ENCODE measurements at regions not wholly inside any gene's neighbourhood (a gene's known extent, or its start where the extent isn't known, plus 50 kb on each side); places are given as distances from the start of the nearest gene placed in this dataset.
"Not testable (repeated sequence)": the region's sequence is repeated elsewhere in the genome, so short reads cannot be mapped to it uniquely, and the experiment has no call there.

- peaks cover 5 to 93% (median 83%) of the 10 kb centered on the region in 8 donors for H3K9me3 ChIP-seq
- H3K27ac ChIP-seq; H3K36me3 ChIP-seq; H3K4me1 ChIP-seq; H3K27me3 ChIP-seq (replicated peaks in 1 of 7); DNase-seq; H3K4me3 ChIP-seq; intact Hi-C loops (cut with DNase I; ENCODE audit: low total_unique reads): not testable (repeated sequence)
- WGBS, 5 donors, result 74 to 78% (median 75%) methylated on average over 12 of the region's 12 CpGs
These were observed 103.8 kb upstream of the TPTE start for GRCh38 chr21:10417551-10418002.

GRCh38 chr21:10418250-10419048 is 102.9 kb upstream of the TPTE start:
- DNase-seq; H3K4me1 ChIP-seq; H3K27ac ChIP-seq; intact Hi-C loops (cut with DNase I; ENCODE audit: low total_unique reads); H3K27me3 ChIP-seq (replicated peaks in 1 of 7); H3K4me3 ChIP-seq; H3K36me3 ChIP-seq: not testable (repeated sequence)
- H3K9me3 ChIP-seq, result peaks cover 5 to 91% (median 83%) of the 10 kb centered on the region in 8 donors
- 51 to 61% (median 53%) methylated on average over 4 of the region's 4 CpGs for WGBS, 5 donors

- H3K4me1 ChIP-seq; H3K36me3 ChIP-seq; H3K27me3 ChIP-seq (replicated peaks in 1 of 7); intact Hi-C loops (cut with DNase I; ENCODE audit: low total_unique reads); DNase-seq; H3K4me3 ChIP-seq; H3K27ac ChIP-seq: not testable (repeated sequence)
- WGBS, 5 donors, result 59 to 68% (median 59%) methylated on average over 4 of the region's 4 CpGs
- H3K9me3 ChIP-seq, result peaks cover 4 to 84% (median 80%) of the 10 kb centered on the region in 8 donors
These were observed 100.2 kb upstream of the TPTE start for GRCh38 chr21:10421199-10421598.

- H3K27me3 ChIP-seq (replicated peaks in 1 of 7); H3K36me3 ChIP-seq; H3K4me1 ChIP-seq; DNase-seq; H3K4me3 ChIP-seq; intact Hi-C loops (cut with DNase I; ENCODE audit: low total_unique reads); H3K27ac ChIP-seq: not testable (repeated sequence)
- 45 to 52% (median 49%) methylated on average over 2 of the region's 2 CpGs for WGBS, 5 donors
- peaks cover 4 to 80% (median 76%) of the 10 kb centered on the region in 8 donors for H3K9me3 ChIP-seq
These were observed 99.8 kb upstream of the TPTE start for GRCh38 chr21:10421601-10422000.

- H3K4me3 ChIP-seq; H3K27me3 ChIP-seq (replicated peaks in 1 of 7); intact Hi-C loops (cut with DNase I; ENCODE audit: low total_unique reads); H3K36me3 ChIP-seq; H3K4me1 ChIP-seq; DNase-seq; H3K27ac ChIP-seq: not testable (repeated sequence)
- 57 to 67% (median 61%) methylated on average over 4 of the region's 4 CpGs for WGBS, 5 donors
- peaks cover 8 to 76% (median 68%) of the 10 kb centered on the region in 8 donors for H3K9me3 ChIP-seq
These were observed 97.1 kb upstream of the TPTE start for GRCh38 chr21:10424097-10424886.

- DNase-seq; H3K4me3 ChIP-seq; H3K27ac ChIP-seq; H3K27me3 ChIP-seq (replicated peaks in 1 of 7); H3K36me3 ChIP-seq; intact Hi-C loops (cut with DNase I; ENCODE audit: low total_unique reads); H3K4me1 ChIP-seq: not testable (repeated sequence)
- peaks cover 8 to 76% (median 68%) of the 10 kb centered on the region in 8 donors for H3K9me3 ChIP-seq
- 21 to 51% (median 33%) methylated on average over 1 to 2 of the region's 2 CpGs for WGBS, 5 donors
These were observed 96.6 kb upstream of the TPTE start for GRCh38 chr21:10424887-10425145.

GRCh38 chr21:10425856-10426255 is 95.5 kb upstream of the TPTE start:
- Histone ChIP-seq H3K27me3 (replicated peaks in 1 of 7) (no peaks in the 10 kb centered on the region), H3K4me3 (no peak overlapping the region), H3K36me3 (no peaks in the 10 kb centered on the region), H3K27ac (no peak overlapping the region), H3K4me1 (no peaks in the 10 kb centered on the region), H3K9me3 (peaks cover 8 to 76% (median 70%) of the 10 kb centered on the region in 8 donors)
- intact Hi-C loops (cut with DNase I; ENCODE audit: low total_unique reads), result no loop called here
- no peak for DNase-seq
- 67 to 73% (median 72%) methylated on average over 3 of the region's 3 CpGs for WGBS, 5 donors
- TF ChIP-seq POLR2AphosphoS5 (IDR thresholded peaks at IDR 0.05), result no peak
- no peak for TF ChIP-seq CTCF (IDR thresholded peaks at IDR 0.05 in 8 of 11, conservative IDR thresholded peaks at IDR 0.05 in 3 of 11)
- TF ChIP-seq POLR2A (IDR thresholded peaks at IDR 0.05), result no peak

GRCh38 chr21:10426812-10427211 is 94.6 kb upstream of the TPTE start:
- H3K4me3 ChIP-seq; H3K27me3 ChIP-seq (replicated peaks in 1 of 7); H3K27ac ChIP-seq; H3K36me3 ChIP-seq; DNase-seq; H3K4me1 ChIP-seq; intact Hi-C loops (cut with DNase I; ENCODE audit: low total_unique reads): not testable (repeated sequence)
- WGBS, 5 donors, result 24 to 61% (median 40%) methylated on average over 2 of the region's 2 CpGs
- peaks cover 10 to 80% (median 74%) of the 10 kb centered on the region in 8 donors for H3K9me3 ChIP-seq

GRCh38 chr21:10427277-10427676 is 94.1 kb upstream of the TPTE start:
- intact Hi-C loops (cut with DNase I; ENCODE audit: low total_unique reads); H3K4me3 ChIP-seq; H3K27ac ChIP-seq; H3K36me3 ChIP-seq; H3K27me3 ChIP-seq (replicated peaks in 1 of 7); DNase-seq; H3K4me1 ChIP-seq: not testable (repeated sequence)
- WGBS, 5 donors, result 59 to 68% (median 62%) methylated on average over 6 of the region's 6 CpGs
- H3K9me3 ChIP-seq, result peaks cover 15 to 82% (median 75%) of the 10 kb centered on the region in 8 donors
